ENCODE measurements at regions not wholly inside any gene's neighbourhood (a gene's known extent, or its start where the extent isn't known, plus 50 kb on each side); places are given as distances from the start of the nearest gene placed in this dataset.
A peak's percentile ranks its signal among the peaks of the same experiment; 100 is the strongest.
"Not testable (repeated sequence)": the region's sequence is repeated elsewhere in the genome, so short reads cannot be mapped to it uniquely, and the experiment has no call there.

- no peak for DNase-seq (ENCODE audit: low read depth)
Observed at GRCh38 chr2:65914244-65914786, 481.9 kb upstream of the SPRED2 start.

GRCh38 chr2:65913813-65914212 lies 481.4 kb upstream of the SPRED2 start:
- DNase-seq (ENCODE audit: low read depth) = no peak

GRCh38 chr2:65901756-65902155 lies 469.4 kb upstream of the SPRED2 start:
- no peak for DNase-seq (ENCODE audit: low read depth)

GRCh38 chr2:65896446-65896845 lies 464.0 kb upstream of the SPRED2 start:
- DNase-seq (ENCODE audit: low read depth) = no peak

GRCh38 chr2:65890131-65890530 lies 457.7 kb upstream of the SPRED2 start:
- not testable (repeated sequence) for DNase-seq (ENCODE audit: low read depth)

GRCh38 chr2:65885266-65885665 lies 452.9 kb upstream of the SPRED2 start:
- DNase-seq (ENCODE audit: low read depth) = no peak

- DNase-seq (ENCODE audit: low read depth) = no peak
Observed at GRCh38 chr2:65881592-65881991, 449.2 kb upstream of the SPRED2 start.

- DNase-seq (ENCODE audit: low read depth) = peak; percentile 85
Observed at GRCh38 chr2:65880436-65880835, 448.0 kb upstream of the SPRED2 start.

GRCh38 chr2:65878011-65878340 lies 445.6 kb upstream of the SPRED2 start:
- DNase-seq (ENCODE audit: low read depth) = peak; percentile 41

GRCh38 chr2:65877331-65878010 lies 445.1 kb upstream of the SPRED2 start:
- DNase-seq (ENCODE audit: low read depth) = peak; percentile 76

- no peak for DNase-seq (ENCODE audit: low read depth)
Observed at GRCh38 chr2:65876114-65876513, 443.7 kb upstream of the SPRED2 start.

- DNase-seq (ENCODE audit: low read depth) = no peak
Observed at GRCh38 chr2:65870826-65871225, 438.4 kb upstream of the SPRED2 start.

- no peak for DNase-seq (ENCODE audit: low read depth)
Observed at GRCh38 chr2:65869296-65869695, 436.9 kb upstream of the SPRED2 start.

GRCh38 chr2:65868177-65868576 lies 435.8 kb upstream of the SPRED2 start:
- no peak for DNase-seq (ENCODE audit: low read depth)

- DNase-seq (ENCODE audit: low read depth) = no peak
Observed at GRCh38 chr2:65867446-65867845, 435.0 kb upstream of the SPRED2 start.

GRCh38 chr2:65866148-65866547 lies 433.7 kb upstream of the SPRED2 start:
- no peak for DNase-seq (ENCODE audit: low read depth)

GRCh38 chr2:65864619-65865018 lies 432.2 kb upstream of the SPRED2 start:
- no peak for DNase-seq (ENCODE audit: low read depth)

- DNase-seq (ENCODE audit: low read depth) = no peak
Observed at GRCh38 chr2:65863713-65864112, 431.3 kb upstream of the SPRED2 start.

- no peak for DNase-seq (ENCODE audit: low read depth)
Observed at GRCh38 chr2:65856928-65857327, 424.5 kb upstream of the SPRED2 start.

GRCh38 chr2:65856423-65856822 lies 424.0 kb upstream of the SPRED2 start:
- no peak for DNase-seq (ENCODE audit: low read depth)

GRCh38 chr2:65850695-65851094 lies 418.3 kb upstream of the SPRED2 start:
- no peak for DNase-seq (ENCODE audit: low read depth)

- no peak for DNase-seq (ENCODE audit: low read depth)
Observed at GRCh38 chr2:65846989-65847678, 414.7 kb upstream of the SPRED2 start.

- no peak for DNase-seq (ENCODE audit: low read depth)
Observed at GRCh38 chr2:65845442-65846182, 413.2 kb upstream of the SPRED2 start.

All from EH (cell line).